GM06990 (cell line): ENCODE measurements at regions not wholly inside any gene's neighbourhood (a gene's known extent, or its start where the extent isn't known, plus 50 kb on each side); places are given as distances from the start of the nearest gene placed in this dataset.

Experiments used
- DNase-seq: peaks from one replicate; pipeline ENCODE4 v3.0.0-alpha.2; 2011; ENCODE audit not compliant: insufficient read length; ENCODE audit errors: extremely low read depth
- H3K27me3 ChIP-seq: replicated peaks from 2 replicates; pipeline ENCODE4 v1.6.0; 2011; ENCODE audit warnings: low read length; ENCODE audit not compliant: control insufficient read depth, insufficient read depth
- H3K36me3 ChIP-seq: 2 replicates; pipeline ENCODE4 v1.5.1; 2011; ENCODE audit warnings: low read length; ENCODE audit not compliant: control insufficient read depth, insufficient read depth
- H3K4me3 ChIP-seq: replicated peaks from 2 replicates; pipeline ENCODE4 v1.5.1; 2011; ENCODE audit warnings: low read depth, mild to moderate bottlenecking, control low read depth, low read length
- TF ChIP-seq, protein P1 (sequence below): IDR thresholded peaks from 2 replicates; pipeline ENCODE4 v1.5.1; 2011; ENCODE audit warnings: low read length, control low read depth, mild to moderate bottlenecking, inconsistent platforms; ENCODE audit not compliant: insufficient read depth, poor library complexity, severe bottlenecking

DNA sequence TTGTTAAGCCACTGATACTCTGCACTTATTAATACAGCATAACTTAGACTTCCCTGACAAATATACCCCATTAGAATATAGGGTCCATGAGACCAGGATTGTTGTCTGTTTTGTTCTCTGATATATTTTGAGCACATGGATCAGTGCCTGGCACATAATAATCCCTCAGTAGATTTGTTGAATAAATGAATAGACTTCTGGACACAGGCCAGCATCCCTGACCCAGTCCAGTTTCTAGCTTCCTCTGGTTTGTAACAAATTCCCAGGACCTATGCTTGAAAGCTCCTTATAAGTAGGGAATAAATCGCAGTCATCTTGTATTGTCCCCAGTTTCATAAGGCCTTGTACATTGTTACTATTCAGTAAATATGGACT is 58.2 kb upstream of the GADD45A start:
- no peak for DNase-seq
- Histone ChIP-seq H3K27me3 (no peaks in the 10 kb centered on the region; the same call in 1 of the 2 replicates), H3K4me3 (no peak overlapping the region), H3K36me3 (no peaks in the 10 kb centered on the region)
- TF ChIP-seq, protein P1, sequence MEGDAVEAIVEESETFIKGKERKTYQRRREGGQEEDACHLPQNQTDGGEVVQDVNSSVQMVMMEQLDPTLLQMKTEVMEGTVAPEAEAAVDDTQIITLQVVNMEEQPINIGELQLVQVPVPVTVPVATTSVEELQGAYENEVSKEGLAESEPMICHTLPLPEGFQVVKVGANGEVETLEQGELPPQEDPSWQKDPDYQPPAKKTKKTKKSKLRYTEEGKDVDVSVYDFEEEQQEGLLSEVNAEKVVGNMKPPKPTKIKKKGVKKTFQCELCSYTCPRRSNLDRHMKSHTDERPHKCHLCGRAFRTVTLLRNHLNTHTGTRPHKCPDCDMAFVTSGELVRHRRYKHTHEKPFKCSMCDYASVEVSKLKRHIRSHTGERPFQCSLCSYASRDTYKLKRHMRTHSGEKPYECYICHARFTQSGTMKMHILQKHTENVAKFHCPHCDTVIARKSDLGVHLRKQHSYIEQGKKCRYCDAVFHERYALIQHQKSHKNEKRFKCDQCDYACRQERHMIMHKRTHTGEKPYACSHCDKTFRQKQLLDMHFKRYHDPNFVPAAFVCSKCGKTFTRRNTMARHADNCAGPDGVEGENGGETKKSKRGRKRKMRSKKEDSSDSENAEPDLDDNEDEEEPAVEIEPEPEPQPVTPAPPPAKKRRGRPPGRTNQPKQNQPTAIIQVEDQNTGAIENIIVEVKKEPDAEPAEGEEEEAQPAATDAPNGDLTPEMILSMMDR, result no peak

DNA sequence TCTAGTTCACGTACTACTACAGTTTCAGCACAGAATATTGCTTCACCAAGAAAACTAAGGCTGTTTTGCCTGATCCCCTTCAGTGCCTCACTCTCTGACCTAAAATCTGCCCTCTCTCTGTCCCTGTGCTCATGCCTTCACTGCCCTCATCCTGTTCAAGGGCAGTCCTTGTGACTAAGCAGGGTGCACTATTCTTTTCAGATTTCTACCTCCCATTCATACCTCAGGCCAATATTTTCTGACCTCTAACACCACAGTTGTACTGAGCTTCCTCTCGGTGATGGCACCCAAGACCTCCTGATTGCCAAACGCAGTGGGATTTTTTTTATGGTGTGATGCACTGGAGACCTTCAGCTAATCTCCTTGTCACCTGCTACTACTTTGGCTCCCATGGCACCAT is 57.7 kb upstream of the GADD45A start:
- H3K4me3 ChIP-seq, result no peak overlapping the region
- no peak for DNase-seq
- H3K36me3 ChIP-seq, result no peaks in the 10 kb centered on the region
- TF ChIP-seq, protein P1, result no peak
- H3K27me3 ChIP-seq, result no peaks in the 10 kb centered on the region; the same call in 1 of the 2 replicates

DNA sequence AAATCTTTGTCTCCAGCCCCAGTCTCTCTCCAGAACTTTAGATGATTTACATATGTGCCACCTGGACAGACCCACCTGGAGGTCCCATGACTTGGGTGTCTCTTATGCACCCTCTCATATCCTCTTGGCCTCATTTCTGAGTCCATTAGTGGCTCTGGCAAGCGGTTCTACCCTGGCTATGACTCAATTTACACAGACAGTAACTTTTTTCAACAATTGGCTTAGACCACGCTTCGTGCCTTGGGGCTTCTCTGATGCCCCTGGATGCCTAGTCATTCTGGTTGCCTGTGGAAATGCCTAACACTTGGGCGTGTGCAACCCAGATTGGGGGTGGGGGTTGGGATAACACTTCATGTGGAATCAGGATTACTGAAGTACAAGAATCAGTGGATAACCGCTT is 57.1 kb upstream of the GADD45A start:
- Histone ChIP-seq H3K27me3 (no peaks in the 10 kb centered on the region; the same call in 1 of the 2 replicates), H3K4me3 (no peak overlapping the region), H3K36me3 (no peaks in the 10 kb centered on the region)
- no peak for DNase-seq
- TF ChIP-seq, protein P1, result no peak

DNA sequence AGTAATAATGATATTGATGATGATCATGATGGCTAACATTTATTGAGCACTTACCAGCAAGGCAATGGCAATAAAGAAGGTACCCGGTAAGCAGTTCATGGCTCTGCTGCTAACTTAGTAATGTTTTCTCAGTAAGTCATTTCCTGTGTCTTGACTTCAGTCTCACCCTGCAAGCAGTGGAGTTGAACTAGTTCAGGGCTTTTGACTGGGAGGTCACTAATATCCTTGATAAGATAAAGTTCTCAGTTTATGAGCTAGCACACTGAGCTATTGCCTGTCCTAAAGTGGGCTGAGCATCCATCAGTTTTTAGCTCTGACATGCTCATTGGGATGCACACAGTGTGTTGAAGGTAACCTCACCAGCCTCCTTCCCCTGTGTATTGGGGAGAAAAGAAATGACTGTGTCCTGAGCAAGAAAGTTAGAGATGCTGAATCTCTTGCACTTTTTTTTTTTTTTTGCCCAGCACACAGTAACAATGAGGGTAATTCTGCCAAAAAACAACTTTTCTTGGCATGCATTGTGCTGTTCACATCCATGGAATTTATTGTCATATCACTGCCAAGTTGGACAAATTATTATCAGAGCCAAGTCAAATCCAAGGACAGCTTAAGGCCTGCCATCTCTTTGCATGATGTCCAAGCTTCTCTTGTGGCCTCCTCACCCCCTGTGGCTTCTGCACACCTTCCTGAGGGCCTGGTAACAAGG is 55.5 kb upstream of the GADD45A start:
- TF ChIP-seq, protein P1, result no peak
- no peaks in the 10 kb centered on the region; the same call in 1 of the 2 replicates for H3K27me3 ChIP-seq
- no peak for DNase-seq
- no peak overlapping the region for H3K4me3 ChIP-seq
- no peaks in the 10 kb centered on the region for H3K36me3 ChIP-seq

DNA sequence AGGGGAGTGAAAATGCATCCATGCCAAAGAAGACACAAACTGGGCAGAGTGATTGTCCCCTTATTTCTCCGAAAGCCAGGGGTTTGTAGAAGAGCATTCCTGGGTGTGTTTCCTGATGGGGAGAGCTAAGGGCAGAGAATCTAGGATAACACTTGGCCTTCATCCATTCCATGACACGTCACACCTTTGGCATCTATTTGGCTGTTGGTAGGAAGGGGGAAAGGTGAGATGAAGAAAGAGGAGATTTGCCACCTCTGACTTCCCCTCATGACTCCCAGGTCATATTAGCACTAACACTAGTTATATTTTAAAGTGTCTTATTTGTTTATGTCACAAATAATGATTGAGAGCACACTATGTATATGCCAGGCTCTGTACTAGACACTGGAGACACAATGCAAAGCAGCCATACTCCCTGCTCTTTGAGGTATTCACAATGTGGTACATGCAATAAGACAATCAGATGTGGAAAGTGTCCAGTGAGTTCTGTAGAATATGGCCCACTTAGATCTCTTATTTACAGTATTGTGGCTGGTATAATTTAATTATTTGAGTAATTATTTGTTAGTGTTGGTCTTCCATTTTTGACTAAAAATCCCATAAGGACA is 54.5 kb upstream of the GADD45A start:
- Histone ChIP-seq H3K27me3 (no peaks in the 10 kb centered on the region; the same call in 1 of the 2 replicates), H3K4me3 (no peak overlapping the region), H3K36me3 (no peaks in the 10 kb centered on the region)
- TF ChIP-seq, protein P1, result no peak
- DNase-seq, result no peak
